NCI-H1436 (cell line): ENCODE measurements at regions not wholly inside any gene's neighbourhood (a gene's known extent, or its start where the extent isn't known, plus 50 kb on each side); places are given as distances from the start of the nearest gene placed in this dataset.

ENCODE experiments used
- DNase-seq: peaks from one replicate; lab custom pipeline; 2025; lab: John Stamatoyannopoulos, UW

- no peak for DNase-seq
Measured at GRCh38 chr3:19093084-19093483, 55.2 kb upstream of the KCNH8 start.

- no peak for DNase-seq
Measured at GRCh38 chr3:19077388-19077787, 70.9 kb upstream of the KCNH8 start.

- DNase-seq, result no peak
Measured at GRCh38 chr3:19075037-19075436, 73.3 kb upstream of the KCNH8 start.

GRCh38 chr3:19074257-19074900, 73.9 kb upstream of the KCNH8 start:
- no peak for DNase-seq

- no peak for DNase-seq
Measured at GRCh38 chr3:19073341-19074105, 74.8 kb upstream of the KCNH8 start.

GRCh38 chr3:19070325-19070724, 78.0 kb upstream of the KCNH8 start:
- DNase-seq, result no peak

GRCh38 chr3:19065027-19065426, 83.3 kb upstream of the KCNH8 start:
- DNase-seq, result no peak

GRCh38 chr3:19063936-19064335, 84.4 kb upstream of the KCNH8 start:
- no peak for DNase-seq

- no peak for DNase-seq
Measured at GRCh38 chr3:19060404-19060803, 87.9 kb upstream of the KCNH8 start.

- no peak for DNase-seq
Measured at GRCh38 chr3:19052874-19053273, 95.4 kb upstream of the KCNH8 start.

- no peak for DNase-seq
Measured at GRCh38 chr3:19046440-19046839, 101.9 kb upstream of the KCNH8 start.

GRCh38 chr3:19030522-19030839, 117.8 kb upstream of the KCNH8 start:
- no peak for DNase-seq

GRCh38 chr3:19029837-19030521, 118.3 kb upstream of the KCNH8 start:
- no peak for DNase-seq

GRCh38 chr3:19025441-19025840, 122.9 kb upstream of the KCNH8 start:
- no peak for DNase-seq

- no peak for DNase-seq
Measured at GRCh38 chr3:19022546-19022945, 125.8 kb upstream of the KCNH8 start.

GRCh38 chr3:19016851-19017250, 131.5 kb upstream of the KCNH8 start:
- no peak for DNase-seq

GRCh38 chr3:19013879-19014278, 134.4 kb upstream of the KCNH8 start:
- DNase-seq, result no peak

GRCh38 chr3:19012846-19013245, 135.5 kb upstream of the KCNH8 start:
- no peak for DNase-seq

GRCh38 chr3:19002606-19003005, 145.7 kb upstream of the KCNH8 start:
- DNase-seq, result no peak

- DNase-seq, result no peak
Measured at GRCh38 chr3:18998069-18998468, 150.2 kb upstream of the KCNH8 start.

GRCh38 chr3:18992709-18993108, 155.6 kb upstream of the KCNH8 start:
- no peak for DNase-seq

GRCh38 chr3:18989237-18989795, 159.0 kb upstream of the KCNH8 start:
- DNase-seq, result no peak

- DNase-seq, result peak; percentile 32
Measured at GRCh38 chr3:18988614-18989229, 159.6 kb upstream of the KCNH8 start.
